Pancreas (tissue), 10 donors: ENCODE measurements at regions not wholly inside any gene's neighbourhood (a gene's known extent, or its start where the extent isn't known, plus 50 kb on each side); places are given as distances from the start of the nearest gene placed in this dataset.

Experiments
- ATAC-seq, 4 donors: fragments of 200-7000 bp; cut with Tn5 transposase; one replicate each; pipeline versions ENCODE4 v1.8.0 to v1.9.1; 2020; ENCODE audit warnings: mild to moderate bottlenecking in 4 of 4, moderate library complexity in 4 of 4
- DNase-seq, 6 donors: peaks; one replicate each; pipeline ENCODE4 v3.0.0-alpha.2; 2020
- FAIRE-seq: peaks from 2 replicates; lab custom pipeline; 2012; peaks lifted over from hg19 to GRCh38; lab: Jason Lieb, UNC
- H3K27ac ChIP-seq, 4 donors: fragments of 200-600 bp; sonication (generic); 1 replicate in 3 of 4; 2 replicates in 1 of 4; pipeline versions ENCODE4 v1.5.0 to v1.8.0; 2020
- H3K27me3 ChIP-seq, 4 donors: fragments of 200-600 bp; one replicate each; pipeline ENCODE4 v1.8.0; 2021
- H3K36me3 ChIP-seq, 3 donors: fragments of 200-600 bp; sonication (generic) in 1 of 3; one replicate each; pipeline versions ENCODE4 v1.5.0 to v1.8.0; 2020 to 2021
- H3K4me1 ChIP-seq, 3 donors: fragments of 200-600 bp; one replicate each; pipeline ENCODE4 v1.8.0; 2021
- H3K4me3 ChIP-seq, 4 donors: fragments of 200-600 bp; sonication (generic) in 2 of 4; one replicate each; pipeline versions ENCODE4 v1.5.0 to v1.8.0; 2020 to 2021
- H3K9me3 ChIP-seq, 4 donors: fragments of 200-600 bp; one replicate each; pipeline ENCODE4 v1.8.0; 2021
- WGBS, 2 donors: extraction: QIAGEN DNeasy Blood & Tissue Kit; methylation state at CpG; one replicate each; pipeline ENCODE4 v1.1.7; 2013; 5-methylcytosine and 5-hydroxymethylcytosine counted together
- intact Hi-C, 3 donors: fragments of 100-400 bp; cut with DNase I; formaldehyde crosslinking; loops; one replicate each; pipeline versions ENCODE4 v1.11.1 to v1.14.2; 2022
- TF ChIP-seq, protein P1 (sequence below), 4 donors: fragments of 200-600 bp; sonication (generic) in 3 of 4; IDR thresholded peaks; one replicate each; pipeline versions ENCODE4 v1.5.0 to v1.8.0; 2021; ENCODE audit warnings: antibody characterized with exemption in 4 of 4
- donor health status: healthy with polysubstance abuse.
- donor health status: DM: no; HTN: no; CAD: no; lungs with moderate emphysema.
- donor health status: DM: no; HTN: no; CAD: no.
- donor health status: control.
- donor health status: control.
- donor health status: Bipolar disorder and iron deficiency.
- donor health status: DM: yes; HTN: yes; CAD: no.
- donor health status: DM: no; HTN: no; CAD: no.
- donor health status: DM: no; HTN: no; CAD: no.
- donor health status: DM: yes; HTN: yes; CAD: no.

DNA sequence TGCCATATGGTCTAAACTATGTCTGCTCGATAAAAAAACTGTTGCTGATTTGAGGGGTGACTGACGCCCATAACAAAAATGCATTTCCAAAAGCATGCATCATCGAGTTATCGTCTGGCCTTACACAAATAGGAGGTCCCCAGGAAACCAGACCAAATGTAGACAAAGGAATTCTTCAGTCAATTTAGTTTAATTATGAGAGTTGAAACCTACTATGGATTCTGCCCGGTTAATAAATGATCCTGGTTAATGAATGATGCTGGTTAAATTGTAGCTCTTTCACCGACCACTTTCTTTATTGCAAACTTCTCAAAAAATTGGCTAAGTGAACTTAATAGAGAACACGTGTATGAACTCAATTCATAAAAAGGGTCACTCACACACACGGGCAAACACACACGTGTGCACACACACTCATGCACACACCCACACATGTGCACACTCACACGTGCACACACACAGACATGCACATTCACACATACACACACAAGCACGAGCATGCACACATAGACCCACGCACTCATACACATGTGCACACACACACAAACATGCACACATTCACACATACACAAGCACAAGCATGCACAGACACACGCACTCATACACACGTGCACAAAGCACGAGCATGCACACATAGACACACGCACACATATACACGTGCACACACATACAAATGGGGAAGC is 59.0 kb upstream of the SALL3 start:
- TF ChIP-seq, protein P1, sequence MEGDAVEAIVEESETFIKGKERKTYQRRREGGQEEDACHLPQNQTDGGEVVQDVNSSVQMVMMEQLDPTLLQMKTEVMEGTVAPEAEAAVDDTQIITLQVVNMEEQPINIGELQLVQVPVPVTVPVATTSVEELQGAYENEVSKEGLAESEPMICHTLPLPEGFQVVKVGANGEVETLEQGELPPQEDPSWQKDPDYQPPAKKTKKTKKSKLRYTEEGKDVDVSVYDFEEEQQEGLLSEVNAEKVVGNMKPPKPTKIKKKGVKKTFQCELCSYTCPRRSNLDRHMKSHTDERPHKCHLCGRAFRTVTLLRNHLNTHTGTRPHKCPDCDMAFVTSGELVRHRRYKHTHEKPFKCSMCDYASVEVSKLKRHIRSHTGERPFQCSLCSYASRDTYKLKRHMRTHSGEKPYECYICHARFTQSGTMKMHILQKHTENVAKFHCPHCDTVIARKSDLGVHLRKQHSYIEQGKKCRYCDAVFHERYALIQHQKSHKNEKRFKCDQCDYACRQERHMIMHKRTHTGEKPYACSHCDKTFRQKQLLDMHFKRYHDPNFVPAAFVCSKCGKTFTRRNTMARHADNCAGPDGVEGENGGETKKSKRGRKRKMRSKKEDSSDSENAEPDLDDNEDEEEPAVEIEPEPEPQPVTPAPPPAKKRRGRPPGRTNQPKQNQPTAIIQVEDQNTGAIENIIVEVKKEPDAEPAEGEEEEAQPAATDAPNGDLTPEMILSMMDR (IDR thresholded peaks at IDR 0.05): no peak
- no peak for DNase-seq

DNA sequence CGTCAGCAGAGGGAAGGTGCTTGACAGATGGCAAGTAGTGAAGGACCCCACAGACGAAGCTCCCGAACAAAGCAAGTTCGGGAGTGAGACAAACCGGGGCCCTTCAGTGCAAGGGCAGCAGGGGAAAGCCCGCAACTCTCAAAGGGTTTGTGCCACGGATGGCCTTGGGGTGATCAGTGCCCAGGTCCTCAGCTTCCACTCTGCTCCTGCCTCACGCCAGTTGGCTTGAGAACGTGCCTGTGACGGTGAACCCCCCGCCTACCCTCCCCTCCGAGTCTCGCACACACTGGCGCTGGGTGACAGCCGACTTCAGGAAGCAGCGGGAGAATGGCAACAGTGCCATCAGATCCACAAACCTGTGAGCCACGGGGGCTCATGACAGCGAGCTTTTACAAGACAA is 56.8 kb upstream of the SALL3 start:
- ATAC-seq (no peak), FAIRE-seq (no peak), DNase-seq (no peak)
- no peaks in the 10 kb centered on the region for H3K9me3 ChIP-seq
- no peaks in the 10 kb centered on the region for H3K27me3 ChIP-seq
- H3K36me3 ChIP-seq: no peaks in the 10 kb centered on the region
- 66 to 79% methylated on average over 18 of the region's 18 CpGs for WGBS, 2 donors
- intact Hi-C loops: no loop called here
- no peak overlapping the region for H3K4me3 ChIP-seq
- TF ChIP-seq, protein P1 (IDR thresholded peaks at IDR 0.05): no peak
- H3K27ac ChIP-seq: no peak overlapping the region
- H3K4me1 ChIP-seq: no peaks in the 10 kb centered on the region

More for the DNA sequence above, 59.0 kb upstream of the SALL3 start:
- peak in 1 of 4 donors; percentile 43 for ATAC-seq
- Histone ChIP-seq H3K27ac (no peak overlapping the region), H3K36me3 (no peaks in the 10 kb centered on the region), H3K4me1 (no peaks in the 10 kb centered on the region), H3K27me3 (no peaks in the 10 kb centered on the region), H3K4me3 (no peak overlapping the region), H3K9me3 (no peaks in the 10 kb centered on the region)
- intact Hi-C loops: no loop called here
- FAIRE-seq: no peak
- 32 to 41% methylated on average over 17 of the region's 17 CpGs for whole genome bisulfite sequencing, 2 donors

DNA sequence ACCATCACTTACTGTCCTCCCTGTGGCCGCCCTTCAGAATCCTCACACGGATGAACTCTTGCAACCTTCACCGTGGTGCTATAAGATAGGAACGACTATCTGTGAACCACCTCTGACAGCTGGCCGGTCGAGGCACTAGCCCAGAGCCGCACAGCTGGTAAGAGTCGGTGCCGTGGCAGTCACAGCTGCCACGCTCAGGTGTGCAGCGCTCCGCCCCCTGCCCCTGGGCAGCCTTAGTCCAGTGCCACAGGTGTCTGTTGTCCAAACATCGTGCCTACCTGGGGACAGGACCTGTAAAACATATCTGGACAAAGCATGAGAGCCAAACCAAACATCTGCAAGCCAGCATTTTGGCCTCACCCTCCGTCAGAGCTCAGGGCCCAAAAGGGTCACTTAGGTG is 55.3 kb upstream of the SALL3 start:
- no peaks in the 10 kb centered on the region for H3K4me1 ChIP-seq
- DNase-seq (no peak), FAIRE-seq (no peak), ATAC-seq (no peak)
- intact Hi-C loops: no loop called here
- H3K27ac ChIP-seq: no peak overlapping the region
- H3K36me3 ChIP-seq: no peaks in the 10 kb centered on the region
- TF ChIP-seq, protein P1 (IDR thresholded peaks at IDR 0.05): no peak
- H3K4me3 ChIP-seq: no peak overlapping the region
- no peaks in the 10 kb centered on the region for H3K27me3 ChIP-seq
- 77 to 82% methylated on average over 14 of the region's 14 CpGs for WGBS, 2 donors
- H3K9me3 ChIP-seq: no peaks in the 10 kb centered on the region

DNA sequence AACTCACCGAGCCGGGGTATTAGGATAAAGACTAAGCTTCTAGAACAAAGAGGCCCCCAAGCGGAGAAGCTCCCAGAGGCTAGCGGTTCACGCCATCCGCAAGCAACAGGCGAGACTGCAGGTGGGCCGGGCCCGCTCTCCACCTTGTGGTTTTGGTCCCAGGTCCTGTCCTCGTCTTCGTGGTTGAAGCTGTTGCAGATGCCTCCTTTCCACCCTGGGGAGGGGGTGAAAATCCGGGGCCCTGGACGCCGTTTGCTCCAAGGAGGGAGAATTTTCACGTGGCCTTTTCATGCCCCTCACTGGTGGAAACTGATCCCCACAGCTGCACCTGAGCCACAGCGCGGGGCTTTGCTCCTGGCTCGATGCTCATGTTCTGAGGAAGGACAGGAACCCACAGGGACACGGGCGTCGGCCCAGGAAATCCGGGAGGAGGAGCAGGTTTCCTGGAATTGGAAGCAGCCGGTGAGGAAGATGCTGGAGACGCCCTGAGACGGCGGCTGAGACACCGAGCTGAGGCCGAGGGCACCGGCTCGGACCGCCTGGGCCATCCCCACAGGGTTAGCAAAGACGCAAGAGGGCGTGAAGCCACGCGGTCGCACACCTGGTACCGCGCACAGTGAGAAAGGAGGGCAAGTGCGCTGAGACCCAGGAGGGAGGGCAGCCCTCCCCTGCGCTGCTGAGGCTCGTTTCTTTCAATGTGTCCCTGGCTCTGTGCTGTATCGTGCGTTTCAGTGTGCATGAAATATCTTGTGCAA is 54.7 kb upstream of the SALL3 start:
- intact Hi-C loops: no loop called here
- Histone ChIP-seq H3K9me3 (no peaks in the 10 kb centered on the region), H3K27me3 (no peaks in the 10 kb centered on the region), H3K4me1 (no peaks in the 10 kb centered on the region), H3K4me3 (no peak overlapping the region), H3K36me3 (no peaks in the 10 kb centered on the region), H3K27ac (no peak overlapping the region)
- WGBS, 2 donors: 84 to 90% methylated on average over 43 of the region's 43 CpGs
- FAIRE-seq: no peak
- DNase-seq: no peak
- TF ChIP-seq, protein P1 (IDR thresholded peaks at IDR 0.05): no peak
- no peak for ATAC-seq
